ENCODE measurements at regions not wholly inside any gene's neighbourhood (a gene's known extent, or its start where the extent isn't known, plus 50 kb on each side); places are given as distances from the start of the nearest gene placed in this dataset.

DNA sequence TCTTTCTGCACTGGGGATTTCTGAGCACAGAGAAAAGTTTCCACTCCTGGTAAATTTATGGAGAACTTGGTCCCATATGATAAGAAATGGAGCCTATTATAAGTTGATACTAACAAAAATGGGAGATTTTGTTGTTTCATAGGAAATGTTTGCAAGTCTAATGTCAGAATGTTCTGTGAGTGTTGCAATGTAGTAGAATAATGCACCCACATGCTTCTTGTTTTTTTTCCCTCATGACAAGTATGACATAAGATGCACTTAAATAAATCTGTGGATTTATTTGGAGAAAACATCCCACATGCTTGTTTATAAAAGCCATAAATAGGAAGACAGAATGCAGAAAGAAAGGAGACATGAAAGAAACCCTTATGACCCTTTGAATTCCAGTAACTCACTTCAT, 50.8 kb upstream of the KCNJ6 start:
- DNase-seq = no peak

DNA sequence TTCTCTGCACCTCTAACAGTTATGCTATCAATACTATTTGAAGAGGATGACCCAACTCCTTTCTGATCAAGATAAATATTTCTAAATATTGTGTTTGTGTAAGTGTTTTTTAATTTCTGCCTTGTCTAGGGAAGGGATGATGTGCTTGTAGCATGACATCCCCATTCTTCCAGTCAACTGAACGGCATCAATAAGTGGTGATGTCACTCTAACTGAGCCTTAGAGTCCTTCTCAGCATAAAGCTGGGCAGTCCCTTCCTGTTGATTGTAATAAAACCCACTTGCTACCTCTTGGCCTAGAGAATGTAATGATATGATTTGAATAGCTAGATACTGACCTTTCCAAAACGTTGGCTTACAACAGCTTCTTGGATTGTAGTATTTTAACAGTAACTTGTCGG, 52.5 kb upstream of the KCNJ6 start:
- no peak for DNase-seq

DNA sequence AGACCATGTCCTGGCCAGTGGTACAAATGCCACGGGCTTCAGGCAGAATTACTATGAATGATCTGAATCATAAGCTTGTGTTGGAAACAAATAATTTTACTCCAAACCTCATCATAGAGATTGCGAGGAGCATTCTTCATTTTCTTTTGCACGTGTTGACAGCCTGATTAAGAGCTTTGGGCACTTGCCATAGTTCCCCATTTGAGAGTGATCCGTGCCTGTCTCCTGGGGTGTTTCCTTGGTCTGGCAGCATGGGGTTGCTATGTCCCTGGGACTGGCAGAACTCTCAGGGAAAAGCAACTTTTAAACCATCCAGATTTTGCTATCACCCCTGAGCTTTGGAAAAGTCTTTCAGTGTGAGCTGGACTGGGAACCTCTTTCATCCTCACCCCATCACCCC, 54.3 kb upstream of the KCNJ6 start:
- DNase-seq = no peak

DNA sequence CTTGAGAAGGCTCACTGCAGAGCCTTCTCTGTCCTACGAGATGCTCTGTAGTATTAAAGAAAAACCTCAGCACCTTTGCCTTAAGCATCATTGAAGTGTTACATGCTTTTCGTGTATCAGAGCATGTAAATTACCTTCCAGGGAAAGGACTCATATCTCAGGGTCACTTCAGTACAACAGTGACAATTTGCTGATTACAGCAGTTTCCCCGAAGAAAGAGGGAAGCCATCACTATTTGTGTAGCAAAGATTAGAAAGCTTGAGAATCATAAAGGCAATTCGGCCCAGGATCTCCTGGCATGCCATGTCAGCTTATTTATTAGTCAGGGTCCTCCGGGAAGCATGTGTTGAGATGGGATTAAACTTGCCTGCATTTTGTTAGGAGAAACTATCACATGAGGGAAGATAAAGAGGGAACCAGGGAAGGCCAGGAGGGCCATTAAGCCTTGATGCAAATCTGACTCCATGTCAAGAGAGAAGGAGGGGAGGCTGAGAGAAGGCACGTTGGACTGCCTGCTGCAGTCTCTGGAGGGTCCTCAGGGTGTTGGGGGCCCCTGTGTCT, 55.2 kb upstream of the KCNJ6 start:
- DNase-seq = no peak

DNA sequence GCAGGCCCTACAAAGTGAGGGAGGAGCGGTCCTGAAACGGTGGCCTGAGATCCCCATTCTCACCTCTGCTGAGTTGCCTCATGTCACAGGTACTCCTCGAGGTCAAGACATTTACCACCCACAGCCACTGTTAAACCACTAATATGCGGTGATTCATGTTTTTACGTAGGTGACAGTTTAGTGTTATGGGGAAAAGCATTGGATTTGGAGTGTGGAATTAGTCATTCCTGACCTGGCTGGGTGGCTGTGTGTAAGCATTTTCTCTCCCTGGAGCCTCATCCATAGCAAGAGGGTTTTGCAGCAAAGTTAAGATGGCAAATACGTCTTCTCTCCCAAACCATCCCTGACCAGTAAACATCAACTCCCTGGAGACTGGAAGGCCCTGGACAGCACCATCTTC, 57.8 kb upstream of the KCNJ6 start:
- DNase-seq = no peak

DNA sequence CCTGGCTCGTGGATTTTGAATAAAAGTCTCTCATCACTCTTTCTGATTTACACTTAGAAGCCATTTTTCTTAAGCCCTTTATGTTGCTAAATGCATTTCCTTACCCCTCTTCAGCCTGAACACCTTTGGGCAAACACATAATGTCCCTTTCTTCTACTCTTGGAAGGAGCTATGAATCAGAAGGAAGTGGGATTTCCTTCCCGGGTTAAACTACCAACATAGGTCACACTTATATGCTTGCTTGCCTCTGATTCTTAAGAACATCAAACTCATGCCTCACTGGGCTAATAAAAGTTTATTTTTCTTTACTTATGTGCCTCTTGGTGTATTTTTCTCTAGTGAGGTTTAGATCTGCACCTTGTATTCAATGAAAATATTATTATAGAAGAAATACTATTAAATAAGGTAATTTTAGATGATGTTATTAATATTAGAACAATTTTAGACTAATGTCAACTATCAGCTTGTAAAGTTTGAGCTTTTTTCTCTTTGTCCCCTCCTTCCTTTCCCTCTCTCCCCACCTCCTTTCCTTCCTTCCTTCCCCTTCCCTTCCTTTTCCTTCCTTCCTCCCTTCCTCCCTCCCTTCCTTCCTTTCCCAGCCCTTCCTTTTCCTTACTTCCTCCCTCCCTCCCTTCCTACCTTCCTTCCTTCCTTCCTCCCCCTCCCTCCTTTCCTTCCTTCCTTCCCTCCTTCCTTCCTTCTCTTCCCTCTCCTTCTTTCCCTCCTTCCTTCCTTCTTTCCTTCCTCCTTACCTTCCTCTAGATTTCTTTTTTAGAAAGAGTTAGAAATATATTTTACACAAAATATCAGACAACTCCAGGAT, 66.5 kb upstream of the KCNJ6 start:
- DNase-seq = no peak

DNA sequence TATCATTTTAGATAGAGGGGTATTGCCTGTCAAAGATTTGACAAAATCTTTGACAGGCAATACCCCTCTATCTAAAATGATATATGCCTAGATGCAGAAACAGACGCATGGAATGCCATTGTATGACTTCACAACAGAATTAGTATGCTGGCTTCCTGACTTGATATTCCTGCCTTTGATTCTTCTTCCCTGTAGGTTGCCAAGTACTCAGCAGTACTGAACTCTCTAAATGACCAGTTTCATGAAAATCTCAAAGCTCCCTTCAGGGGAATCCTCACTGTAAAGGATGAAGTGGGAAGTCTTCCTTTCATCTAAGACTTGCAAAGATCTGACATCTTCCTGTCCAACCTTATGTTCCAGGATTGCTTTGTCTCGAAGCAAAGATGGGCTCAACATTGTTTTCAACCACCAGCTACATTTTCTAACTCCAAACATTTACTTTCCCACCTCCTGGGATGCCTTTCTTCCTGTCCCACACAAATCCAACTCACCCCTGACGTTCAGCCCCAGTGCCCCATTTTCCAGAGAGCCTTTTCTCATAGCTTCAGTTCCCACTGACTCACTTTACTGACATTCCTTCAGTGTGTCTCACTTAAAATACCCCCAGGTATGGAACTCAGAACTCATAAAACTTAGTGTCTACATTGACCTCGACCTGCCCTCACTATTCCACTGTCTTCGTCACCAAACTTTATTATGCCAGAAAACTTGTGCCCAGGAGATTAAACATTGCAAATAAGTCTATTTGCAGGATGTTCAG, 67.3 kb upstream of the KCNJ6 start:
- DNase-seq = no peak

DNA sequence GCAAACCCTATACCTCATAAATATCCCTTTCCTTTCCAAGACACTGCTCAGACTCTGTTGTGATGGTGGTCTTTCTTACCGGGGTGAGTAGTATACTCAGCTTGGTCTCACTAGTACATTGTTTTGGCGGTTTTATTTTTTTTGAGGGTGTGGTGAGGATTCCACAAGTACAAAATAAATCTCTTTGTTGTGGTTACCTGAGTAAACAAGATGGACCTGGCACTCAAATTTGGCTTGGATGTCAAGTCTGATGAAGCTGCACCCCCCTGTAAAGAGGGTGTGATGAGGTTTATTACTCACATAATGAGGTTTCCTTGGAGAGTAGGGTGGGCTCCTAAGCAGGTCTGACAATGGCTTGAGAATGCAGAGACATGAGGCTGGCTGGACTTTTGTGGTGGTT, 68.2 kb upstream of the KCNJ6 start:
- no peak for DNase-seq

DNA sequence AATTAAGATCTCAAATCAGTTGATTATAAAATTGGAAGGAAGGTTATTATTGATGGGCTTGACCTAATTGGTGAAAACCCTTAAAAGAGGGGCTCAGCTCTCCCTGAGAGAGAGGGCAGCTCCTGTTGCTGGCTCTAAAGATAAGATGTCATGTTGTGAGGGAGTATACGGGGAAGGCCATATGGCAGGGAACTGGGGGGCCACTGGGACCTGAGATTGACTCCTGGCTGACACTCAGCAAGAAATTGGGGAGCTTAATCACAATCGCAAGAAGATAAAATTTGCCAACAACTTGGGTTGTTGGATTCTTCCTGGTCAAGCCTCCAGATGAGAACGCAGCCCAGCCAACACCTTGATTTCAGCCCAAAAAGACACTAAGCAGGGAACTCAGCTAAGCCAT, 69.7 kb upstream of the KCNJ6 start:
- DNase-seq = peak in 1 of 2 experiments; percentile 3

DNA sequence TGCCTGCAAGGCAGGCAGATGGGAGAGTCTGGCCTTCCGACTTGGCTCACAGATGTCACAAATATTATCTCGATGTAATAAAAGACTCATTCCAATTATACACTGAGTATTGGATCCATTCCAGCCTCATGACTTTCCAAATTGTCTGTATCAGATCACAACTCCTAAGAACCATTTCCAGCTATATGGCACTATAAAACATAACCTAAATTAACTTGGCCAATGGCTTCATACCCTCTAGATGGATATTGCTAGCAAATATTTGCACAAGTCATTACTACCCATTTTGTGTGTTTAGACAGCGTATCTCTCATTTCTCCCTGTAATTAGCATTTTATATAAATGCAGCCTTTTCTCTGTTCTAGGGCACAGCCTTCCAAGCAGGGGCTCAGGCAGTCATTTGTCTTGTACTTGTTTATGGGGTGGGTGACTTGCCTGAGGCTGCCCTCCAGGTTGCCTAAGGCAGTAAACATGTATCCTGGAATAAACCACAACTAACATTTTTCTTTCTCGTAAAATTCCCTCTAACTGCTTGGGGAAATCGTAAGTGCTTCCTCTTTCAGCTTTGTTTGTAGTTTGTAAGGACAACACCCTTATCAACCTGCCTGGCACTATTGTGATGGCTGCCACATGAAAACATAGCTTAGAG, 70.6 kb upstream of the KCNJ6 start:
- DNase-seq = peak; percentile 68 to 93

DNA sequence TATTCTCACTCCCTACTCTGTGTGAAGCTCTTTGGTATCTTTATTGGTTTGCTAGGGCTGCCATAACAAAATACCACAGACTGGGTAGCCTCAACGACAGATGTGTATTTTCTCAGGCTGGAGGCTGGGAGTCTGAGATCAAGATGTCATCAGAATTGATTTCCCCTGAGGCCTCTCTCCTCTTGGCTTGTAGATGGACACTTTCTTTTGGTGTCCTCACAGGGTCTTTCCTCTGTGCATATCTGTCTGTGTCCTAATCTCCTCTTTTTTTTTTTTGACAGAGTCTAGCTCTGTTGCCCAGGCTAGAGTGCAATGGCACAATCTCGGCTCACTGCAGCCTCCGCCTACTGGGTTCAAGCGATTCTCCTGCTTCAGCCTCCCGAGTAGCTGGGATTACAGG, 71.4 kb upstream of the KCNJ6 start:
- DNase-seq = peak; percentile 3 to 33

DNA sequence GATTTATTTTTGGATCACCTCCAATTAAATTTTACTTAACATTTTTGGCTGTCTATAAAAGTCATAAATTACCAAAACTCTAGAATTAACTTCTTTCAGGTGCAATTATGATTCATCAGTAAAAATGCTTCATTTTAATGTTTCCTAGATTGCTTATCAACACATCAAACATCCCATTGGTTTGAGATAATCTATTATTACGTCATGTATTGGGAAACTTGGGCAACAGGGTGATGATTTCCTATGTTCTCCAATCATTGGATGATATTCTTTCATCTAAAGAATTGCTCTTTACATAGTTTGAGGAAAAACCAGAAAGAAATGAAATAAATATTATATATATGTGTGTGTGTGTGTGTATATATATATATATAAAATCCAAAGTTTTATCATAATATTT, 76.8 kb upstream of the KCNJ6 start:
- no peak for DNase-seq

DNA sequence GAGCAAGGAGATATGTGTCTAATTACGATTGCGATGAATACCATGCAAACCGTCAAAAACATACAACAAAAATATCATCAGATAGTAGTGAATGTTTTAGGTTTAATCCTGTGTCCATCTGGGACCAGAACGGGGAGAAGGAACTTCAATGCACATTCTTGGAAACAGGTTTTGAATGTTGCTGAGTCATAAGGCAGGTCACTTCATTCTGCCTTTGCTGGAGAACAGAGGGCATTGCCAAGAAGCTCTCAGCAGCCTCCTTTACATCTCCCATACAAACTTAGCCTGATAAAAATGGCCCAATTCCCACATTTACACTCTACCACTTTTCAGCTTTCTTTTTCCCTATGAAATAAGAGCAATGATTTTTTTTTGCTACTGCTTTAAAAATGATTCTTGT, 78.0 kb upstream of the KCNJ6 start:
- DNase-seq = no peak

DNA sequence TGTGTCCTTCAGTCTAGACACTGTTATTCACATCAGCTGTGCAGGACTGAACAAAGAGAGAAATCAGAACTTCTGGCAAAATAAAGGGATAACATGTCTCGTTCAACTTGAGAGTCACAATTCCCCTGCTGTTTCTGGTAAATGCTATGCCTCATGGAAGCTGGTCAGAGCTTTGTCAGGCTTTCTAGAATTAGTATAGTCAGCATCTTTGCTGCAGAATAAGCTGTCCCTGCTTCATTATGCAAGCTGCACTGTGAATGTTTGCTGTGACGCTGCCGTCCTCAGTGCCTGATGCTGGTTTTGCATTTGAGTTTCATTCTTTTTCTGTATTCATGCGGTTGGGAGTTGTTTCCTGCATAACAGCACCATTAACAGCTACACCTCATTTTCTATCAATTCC, 96.4 kb upstream of the KCNJ6 start:
- DNase-seq = no peak

DNA sequence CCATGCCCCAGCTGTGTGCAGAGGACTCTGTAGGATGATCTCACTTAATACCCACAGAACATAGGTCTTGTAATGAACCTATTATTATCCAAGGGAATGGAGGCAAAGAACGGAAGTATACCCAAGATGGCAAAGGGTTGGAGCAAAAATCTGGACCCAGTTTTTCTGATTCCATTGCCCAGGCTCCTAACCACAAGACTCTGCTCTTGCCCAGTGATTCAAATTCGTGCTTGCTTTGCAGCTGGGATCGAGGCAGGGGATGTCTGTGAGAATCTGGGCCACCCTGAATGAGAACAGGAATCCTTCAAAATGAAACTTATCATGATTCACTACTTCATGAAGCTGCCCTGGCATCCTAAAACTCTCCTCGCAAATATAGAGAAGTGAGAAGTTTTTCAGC, 97.5 kb upstream of the KCNJ6 start:
- DNase-seq = no peak

DNA sequence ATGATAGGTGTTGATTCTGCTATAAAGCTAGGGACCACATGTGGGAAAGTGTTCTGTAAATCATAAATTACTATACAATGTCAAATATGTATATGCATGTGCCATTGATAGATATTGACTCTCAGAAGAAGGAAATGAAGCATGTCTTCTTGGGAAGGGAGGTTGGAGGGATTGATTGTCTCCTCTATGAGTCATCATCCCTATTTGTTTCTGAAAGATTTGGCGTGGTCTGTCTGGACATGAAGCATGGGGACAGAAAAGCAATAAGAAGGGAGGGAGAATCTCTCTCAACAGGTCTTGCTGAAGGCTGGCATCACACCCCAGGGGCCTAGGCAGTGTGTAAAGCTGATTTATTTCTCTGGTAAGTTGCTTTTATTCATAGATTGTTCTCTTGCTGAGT, 98.0 kb upstream of the KCNJ6 start:
- DNase-seq = no peak

DNA sequence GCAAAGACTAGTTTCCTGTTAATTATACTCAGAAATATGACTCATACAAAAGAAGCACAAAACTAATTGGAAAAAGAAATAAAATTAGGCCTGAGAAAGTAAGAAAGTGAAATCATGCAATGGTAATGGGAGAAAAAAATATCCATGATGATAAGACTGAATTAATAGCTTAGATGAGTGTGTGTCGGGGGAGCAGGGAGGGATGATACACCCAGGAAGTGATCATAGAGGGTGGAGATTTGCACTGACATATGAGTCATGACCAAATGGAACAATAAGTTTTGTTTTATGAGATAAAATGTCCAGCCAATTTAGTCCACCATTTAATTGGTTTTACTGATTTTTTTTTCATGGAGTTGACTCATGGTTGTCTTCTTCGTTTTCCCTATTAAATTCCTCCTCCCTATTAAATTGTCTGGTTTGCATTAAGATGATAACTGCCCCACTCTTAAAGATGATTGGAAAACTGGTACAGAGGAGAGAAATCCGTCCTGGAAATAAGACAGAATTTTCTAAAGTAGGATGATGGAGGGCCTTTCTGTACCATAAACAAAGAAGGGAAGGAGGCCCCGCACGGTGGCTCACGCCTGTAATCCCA, 111.7 kb upstream of the KCNJ6 start:
- DNase-seq = no peak

DNA sequence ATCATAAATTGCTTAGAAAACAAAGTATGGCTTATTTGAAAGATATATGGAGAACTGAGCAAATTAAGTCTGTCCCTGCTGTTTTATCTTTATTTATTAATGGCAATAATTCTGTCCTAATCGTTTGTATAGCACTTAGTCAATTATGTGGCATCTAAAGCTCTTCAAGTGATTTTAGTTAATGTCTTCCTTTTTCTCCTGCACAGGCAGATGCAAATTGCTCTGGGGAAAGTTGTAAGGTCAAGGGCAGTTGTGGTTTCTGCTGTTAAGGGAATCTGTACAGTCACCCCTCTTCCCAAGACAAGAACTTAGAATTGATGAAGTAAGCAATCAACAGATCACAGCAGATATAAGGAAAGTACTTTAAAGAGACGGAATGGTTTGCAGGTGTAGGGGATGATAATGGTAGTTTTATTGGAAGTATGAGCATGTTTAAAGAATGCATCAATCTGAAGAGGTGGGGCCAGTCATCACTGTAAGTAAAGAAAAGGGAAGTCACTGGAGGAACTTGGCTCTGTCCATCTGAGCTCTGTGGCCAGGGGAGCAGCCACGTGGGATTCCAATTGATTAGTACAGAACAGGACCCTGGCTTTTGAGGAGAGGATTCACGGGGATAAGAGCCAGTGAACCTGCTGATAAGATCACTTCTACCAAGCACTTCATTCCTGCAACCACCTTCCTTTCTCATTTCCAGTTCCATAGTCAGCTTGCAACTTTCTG, 116.0 kb upstream of the KCNJ6 start:
- no peak for DNase-seq

DNA sequence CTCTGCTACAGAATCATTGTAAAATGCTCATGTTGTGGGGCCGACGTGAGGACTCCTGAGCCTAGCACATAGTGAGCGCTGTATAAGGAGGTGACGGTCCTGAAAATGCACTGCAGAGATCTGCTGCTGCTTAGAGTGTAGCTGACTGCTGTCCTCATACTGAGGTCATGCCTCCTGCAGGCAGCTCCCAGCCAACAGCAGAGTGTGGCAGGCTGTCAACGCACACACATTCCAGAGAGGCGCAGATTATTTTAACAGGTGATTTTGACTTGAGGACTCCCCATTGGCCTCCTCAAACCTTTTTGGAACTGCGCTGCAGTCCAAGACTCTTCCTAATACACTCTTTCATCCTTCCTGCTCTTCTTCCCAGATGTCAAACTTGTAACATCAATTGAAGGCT, 119.8 kb upstream of the KCNJ6 start:
- DNase-seq = no peak

DNA sequence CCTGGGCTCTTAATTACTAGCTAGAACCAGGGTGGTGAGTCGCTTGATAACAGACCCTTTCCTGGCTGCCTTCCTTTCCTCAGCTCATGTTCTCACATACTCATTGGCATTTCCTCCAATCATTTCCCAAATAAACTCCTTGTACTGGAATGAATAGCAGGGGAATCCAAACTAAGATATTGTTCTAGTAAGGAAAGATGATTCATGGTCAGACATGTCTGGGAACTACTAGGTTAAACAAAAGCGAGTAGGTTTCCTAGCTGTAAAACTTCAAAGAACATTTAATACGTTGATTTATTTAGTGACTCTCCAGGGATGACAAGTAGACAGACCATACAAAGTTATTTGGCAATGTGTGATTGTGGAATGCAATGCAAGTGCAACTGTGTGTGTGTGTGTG, 121.2 kb upstream of the KCNJ6 start:
- DNase-seq = no peak

DNA sequence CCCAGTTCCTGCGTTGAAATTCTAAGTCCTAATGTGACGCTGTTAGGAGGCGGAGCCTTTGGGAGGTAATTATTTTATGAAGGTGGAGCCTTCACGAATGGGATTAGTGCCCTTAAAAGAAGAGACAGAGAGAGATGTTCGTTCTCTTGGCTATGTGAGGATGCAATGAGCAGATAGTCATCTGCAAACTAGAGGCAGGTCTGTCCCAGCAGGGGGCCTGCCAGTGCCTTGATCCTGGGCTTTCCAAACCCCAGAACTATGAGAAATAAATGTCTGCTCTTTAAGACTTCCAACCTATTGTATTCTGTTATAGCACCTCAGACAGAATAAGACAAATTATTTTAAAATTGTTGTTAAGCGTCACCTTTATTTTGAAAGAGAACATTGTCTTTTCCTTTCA, 123.1 kb upstream of the KCNJ6 start:
- peak in 1 of 2 experiments; percentile 3 for DNase-seq

DNA sequence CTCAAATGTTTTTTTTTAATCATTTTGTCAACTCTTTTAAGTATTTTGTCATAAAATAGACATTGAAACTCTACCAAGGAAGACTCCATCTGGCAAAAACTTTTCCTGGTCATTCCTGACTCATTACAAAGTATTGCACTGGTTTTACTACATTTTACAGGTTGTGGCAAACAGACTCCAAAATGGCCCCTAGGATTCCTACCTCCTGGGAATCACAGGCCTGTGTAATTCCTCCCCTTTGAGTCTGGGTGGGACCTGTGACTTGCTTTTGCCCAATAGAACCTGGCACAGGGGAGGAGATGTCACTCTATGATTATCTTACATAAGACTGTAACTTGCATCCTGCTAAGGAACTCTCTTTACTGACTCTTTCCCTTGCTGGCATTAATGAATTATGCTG, 123.6 kb upstream of the KCNJ6 start:
- no peak for DNase-seq

DNA sequence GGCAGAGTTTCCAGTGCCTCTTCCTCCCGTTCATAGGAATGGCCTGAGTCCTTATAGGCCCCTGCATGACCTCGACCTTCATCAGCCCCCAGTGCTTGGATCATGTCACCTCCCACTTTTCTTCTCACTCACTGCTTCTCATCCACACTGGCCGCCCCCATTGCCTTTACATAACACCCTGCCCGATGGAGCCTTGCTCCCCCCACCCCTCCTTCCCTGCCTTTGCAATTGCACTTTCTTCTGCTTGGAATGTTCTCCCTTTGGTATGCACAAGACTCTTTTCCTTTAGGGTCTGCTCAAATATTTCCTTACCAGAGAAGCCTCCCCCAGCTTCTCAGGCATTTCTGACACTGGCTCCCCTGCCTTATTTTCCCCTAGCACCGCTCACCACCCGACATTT, 125.2 kb upstream of the KCNJ6 start:
- DNase-seq = no peak

Data from NCI-H524 (cell line).